Spinal cord (tissue), 9 donors: ENCODE measurements at regions not wholly inside any gene's neighbourhood (a gene's known extent, or its start where the extent isn't known, plus 50 kb on each side); places are given as distances from the start of the nearest gene placed in this dataset.
"Not testable (repeated sequence)": the region's sequence is repeated elsewhere in the genome, so short reads cannot be mapped to it uniquely, and the experiment has no call there.

Source experiments
- DNase-seq, 6 donors: peaks; one replicate each; pipeline versions ENCODE4 v3.0.0 to v3.0.0-alpha.2; 2013 to 2015; ENCODE audit warnings: low spot score in 6 of 6, low read depth in 4 of 6
- H3K27ac ChIP-seq: one replicate; pipeline ENCODE4 v1.5.1; 2013; ENCODE audit warnings: low read depth, low read length, control low read depth
- H3K27me3 ChIP-seq: one replicate; pipeline ENCODE4 v1.6.1; 2013; ENCODE audit warnings: low read length; ENCODE audit not compliant: control insufficient read depth, insufficient read depth
- H3K36me3 ChIP-seq: one replicate; pipeline ENCODE4 v1.6.1; 2013; ENCODE audit warnings: low read length; ENCODE audit not compliant: control insufficient read depth, insufficient read depth
- H3K4me1 ChIP-seq: one replicate; pipeline ENCODE4 v1.6.1; 2013; ENCODE audit warnings: low read length; ENCODE audit not compliant: control insufficient read depth, insufficient read depth
- H3K4me3 ChIP-seq: one replicate; pipeline ENCODE4 v1.5.1; 2013; ENCODE audit warnings: low read depth, low read length, control low read depth
- H3K9me3 ChIP-seq: one replicate; pipeline ENCODE4 v1.6.1; 2013; ENCODE audit warnings: low read length; ENCODE audit not compliant: control insufficient read depth, insufficient read depth
- WGBS: methylation state at CpG from one replicate; pipeline ENCODE4 v1.1.5; 2013; ENCODE audit warnings: missing lambda C conversion rate; ENCODE audit not compliant: insufficient coverage; 5-methylcytosine and 5-hydroxymethylcytosine counted together
- donor health status: healthy.

- H3K4me3 ChIP-seq, result no peak overlapping the region
- WGBS, result 78% methylated on average over 1 of the region's 1 CpG
- H3K4me1 ChIP-seq, result no peaks in the 10 kb centered on the region
- no peak for DNase-seq
- H3K9me3 ChIP-seq, result no peaks in the 10 kb centered on the region
- no peak overlapping the region for H3K27ac ChIP-seq
- H3K27me3 ChIP-seq, result no peaks in the 10 kb centered on the region
- no peaks in the 10 kb centered on the region for H3K36me3 ChIP-seq
Measured at GRCh38 chr21:35395728-35396127, 346.6 kb upstream of the RUNX1 start.

GRCh38 chr21:35394634-35395369 is 345.7 kb upstream of the RUNX1 start:
- Histone ChIP-seq H3K4me1 (no peaks in the 10 kb centered on the region), H3K36me3 (no peaks in the 10 kb centered on the region), H3K9me3 (no peaks in the 10 kb centered on the region), H3K27me3 (no peaks in the 10 kb centered on the region), H3K4me3 (no peak overlapping the region), H3K27ac (no peak overlapping the region)
- WGBS, result 92% methylated on average over 3 of the region's 7 CpGs
- no peak for DNase-seq

- WGBS, result no CpG with 5 or more reads among the region's 1 CpG
- DNase-seq, result no peak
Measured at GRCh38 chr21:35394049-35394448, 344.9 kb upstream of the RUNX1 start.

DNA sequence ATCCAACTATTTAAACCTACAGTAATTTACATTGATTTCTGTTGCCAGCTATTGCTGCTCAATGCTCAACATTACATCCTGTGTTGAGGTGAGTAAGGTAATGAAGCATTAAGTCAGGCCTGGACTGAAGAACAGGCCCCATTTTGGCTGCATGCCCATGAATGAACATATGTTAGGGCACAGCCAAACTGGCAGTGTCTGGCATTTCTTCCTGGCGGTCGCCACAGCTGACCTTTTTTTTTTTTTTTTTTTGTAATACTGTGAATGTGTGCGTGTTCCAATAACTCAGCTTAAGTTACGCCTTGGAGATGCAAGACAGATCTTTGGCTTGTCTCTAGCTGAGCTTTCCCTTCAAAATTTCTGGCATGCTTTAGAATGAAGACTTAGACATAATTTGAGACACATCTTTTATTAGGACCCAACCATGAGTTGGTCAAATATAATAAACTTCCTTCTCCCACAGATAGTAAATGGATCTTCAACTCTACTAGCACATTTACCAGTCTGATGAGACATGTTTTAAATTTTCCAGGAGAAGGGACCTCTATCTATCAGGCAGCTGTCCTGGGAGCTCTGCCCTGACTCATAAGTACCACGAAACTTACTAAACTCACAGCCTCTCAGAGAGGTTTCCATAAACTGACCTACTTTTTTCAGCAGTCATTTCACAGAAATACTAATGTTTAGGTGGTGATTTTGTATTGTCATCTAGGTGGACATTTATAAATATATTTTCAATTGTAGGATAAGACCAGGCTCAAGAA is 341.1 kb upstream of the RUNX1 start:
- Histone ChIP-seq H3K27me3 (no peaks in the 10 kb centered on the region), H3K4me3 (no peak overlapping the region), H3K4me1 (no peaks in the 10 kb centered on the region), H3K9me3 (no peaks in the 10 kb centered on the region), H3K27ac (no peak overlapping the region), H3K36me3 (no peaks in the 10 kb centered on the region)
- 50% methylated on average over 1 of the region's 5 CpGs for WGBS
- peak in 2 of 6 donors; percentile 44 to 52 for DNase-seq

More at GRCh38 chr21:35394049-35394448, 344.9 kb upstream of the RUNX1 start:
- H3K27me3 ChIP-seq, result no peaks in the 10 kb centered on the region
- no peaks in the 10 kb centered on the region for H3K9me3 ChIP-seq
- H3K36me3 ChIP-seq, result no peaks in the 10 kb centered on the region
- no peaks in the 10 kb centered on the region for H3K4me1 ChIP-seq
- H3K27ac ChIP-seq, result no peak overlapping the region
- no peak overlapping the region for H3K4me3 ChIP-seq

- no peaks in the 10 kb centered on the region for H3K9me3 ChIP-seq
- H3K36me3 ChIP-seq, result no peaks in the 10 kb centered on the region
- H3K27ac ChIP-seq, result no peak overlapping the region
- WGBS, result 84% methylated on average over 2 of the region's 4 CpGs
- no peaks in the 10 kb centered on the region for H3K27me3 ChIP-seq
- no peaks in the 10 kb centered on the region for H3K4me1 ChIP-seq
- H3K4me3 ChIP-seq, result no peak overlapping the region
- DNase-seq, result no peak
Measured at GRCh38 chr21:35386491-35387079, 337.5 kb upstream of the RUNX1 start.

DNA sequence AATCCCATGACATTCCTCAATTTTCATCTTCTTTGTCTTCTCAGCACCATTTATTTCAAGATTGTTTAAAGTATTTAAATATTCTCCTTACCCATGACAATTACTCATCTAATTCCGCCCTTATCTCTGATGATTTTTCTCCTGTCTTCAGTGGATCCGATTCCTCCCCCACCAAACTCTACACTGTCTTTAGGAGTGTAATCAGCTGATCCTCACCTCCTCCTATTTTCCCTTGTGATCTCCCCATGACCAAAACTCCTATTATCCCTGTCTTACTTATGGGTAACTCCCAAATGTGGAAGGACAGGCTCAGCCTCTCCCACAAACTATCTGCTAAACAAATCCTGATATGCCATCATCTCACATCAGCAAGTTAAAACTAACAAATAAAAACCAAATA is 335.3 kb upstream of the RUNX1 start:
- Histone ChIP-seq H3K9me3 (no peaks in the 10 kb centered on the region), H3K36me3 (no peaks in the 10 kb centered on the region), H3K27ac (no peak overlapping the region), H3K27me3 (no peaks in the 10 kb centered on the region), H3K4me3 (no peak overlapping the region), H3K4me1 (no peaks in the 10 kb centered on the region)
- WGBS, result 100% methylated on average over 2 of the region's 2 CpGs
- DNase-seq, result no peak

DNA sequence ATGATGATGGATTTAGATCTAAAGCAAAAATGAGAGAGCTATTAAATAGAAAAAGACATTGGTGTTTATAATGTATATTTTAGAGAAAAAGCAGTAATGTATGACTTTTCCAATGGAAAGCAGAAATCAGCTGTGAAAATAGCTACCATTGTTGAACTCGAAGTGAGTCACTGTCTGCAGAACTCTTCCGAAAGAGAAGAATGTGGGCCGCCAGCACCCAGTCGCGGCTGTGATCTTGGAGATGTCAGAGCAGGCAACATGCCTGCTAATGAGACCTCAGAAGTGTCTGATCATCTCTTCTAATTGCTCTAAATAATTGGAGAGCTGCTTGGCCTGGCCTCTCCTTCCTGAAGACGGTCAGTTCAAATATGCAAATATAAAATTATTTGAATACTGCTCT is 333.6 kb upstream of the RUNX1 start:
- H3K4me1 ChIP-seq, result no peaks in the 10 kb centered on the region
- no peaks in the 10 kb centered on the region for H3K27me3 ChIP-seq
- no peaks in the 10 kb centered on the region for H3K9me3 ChIP-seq
- WGBS, result 88% methylated on average over 4 of the region's 6 CpGs
- no peak for DNase-seq
- no peak overlapping the region for H3K4me3 ChIP-seq
- H3K27ac ChIP-seq, result no peak overlapping the region
- no peaks in the 10 kb centered on the region for H3K36me3 ChIP-seq

DNA sequence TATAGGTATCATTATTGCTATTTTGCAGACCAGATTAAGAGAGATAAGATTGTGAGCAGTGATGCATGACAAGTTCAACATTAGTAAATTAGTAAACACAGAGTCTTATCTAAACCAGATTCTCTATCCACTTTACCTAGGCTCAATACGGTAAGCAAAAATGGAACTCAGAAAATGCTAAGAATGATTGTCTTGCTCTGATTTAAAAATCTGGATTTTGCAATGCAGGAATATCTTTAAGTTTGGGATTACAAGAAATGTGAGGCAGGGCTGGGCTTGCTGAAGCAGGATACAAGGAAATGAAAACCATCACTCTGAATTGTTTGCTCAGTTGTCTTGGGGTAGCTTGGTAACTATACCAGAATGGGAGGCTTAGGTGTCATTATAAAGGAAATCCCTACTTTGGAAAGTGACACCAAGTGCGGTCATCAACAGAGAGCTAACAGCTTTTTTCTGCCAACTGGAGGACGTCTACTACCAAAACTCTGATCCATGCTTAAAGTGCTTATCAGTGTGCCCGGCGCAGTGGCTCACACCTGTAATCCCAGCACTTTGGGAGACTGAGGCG is 332.7 kb upstream of the RUNX1 start:
- Histone ChIP-seq H3K36me3 (no peaks in the 10 kb centered on the region), H3K27ac (no peak overlapping the region), H3K27me3 (no peaks in the 10 kb centered on the region), H3K9me3 (no peaks in the 10 kb centered on the region), H3K4me1 (no peaks in the 10 kb centered on the region), H3K4me3 (no peak overlapping the region)
- no peak for DNase-seq
- 85% methylated on average over 5 of the region's 6 CpGs for WGBS

GRCh38 chr21:35380304-35380703 is 331.2 kb upstream of the RUNX1 start:
- not testable (repeated sequence) for DNase-seq

More at GRCh38 chr21:35380304-35380703, 331.2 kb upstream of the RUNX1 start:
- H3K27me3 ChIP-seq, H3K9me3 ChIP-seq, H3K27ac ChIP-seq, H3K36me3 ChIP-seq, H3K4me1 ChIP-seq, H3K4me3 ChIP-seq: not testable (repeated sequence)
- WGBS, result 86% methylated on average over 1 of the region's 3 CpGs
